ENCODE measurements at regions not wholly inside any gene's neighbourhood (a gene's known extent, or its start where the extent isn't known, plus 50 kb on each side); places are given as distances from the start of the nearest gene placed in this dataset.

GRCh38 chr2:34474646-34475045, 875.5 kb upstream of the FAM98A start:
- no peak for FAIRE-seq
- no peak for DNase-seq (ENCODE audit: extremely low spot score, insufficient read length, low read depth)

GRCh38 chr2:34447097-34447496, 848.0 kb upstream of the FAM98A start:
- no peak for FAIRE-seq

GRCh38 chr2:34423301-34423700, 824.2 kb upstream of the FAM98A start:
- FAIRE-seq, result no peak
- no peak for DNase-seq (ENCODE audit: extremely low spot score, insufficient read length, low read depth)

More at GRCh38 chr2:34447097-34447496, 848.0 kb upstream of the FAM98A start:
- no peak for DNase-seq (ENCODE audit: extremely low spot score, insufficient read length, low read depth)

GRCh38 chr2:34419856-34420255, 820.8 kb upstream of the FAM98A start:
- DNase-seq (ENCODE audit: extremely low spot score, insufficient read length, low read depth), result no peak
- no peak for FAIRE-seq

- FAIRE-seq, result no peak
Measured at GRCh38 chr2:34416856-34417255, 817.8 kb upstream of the FAM98A start.

DNA sequence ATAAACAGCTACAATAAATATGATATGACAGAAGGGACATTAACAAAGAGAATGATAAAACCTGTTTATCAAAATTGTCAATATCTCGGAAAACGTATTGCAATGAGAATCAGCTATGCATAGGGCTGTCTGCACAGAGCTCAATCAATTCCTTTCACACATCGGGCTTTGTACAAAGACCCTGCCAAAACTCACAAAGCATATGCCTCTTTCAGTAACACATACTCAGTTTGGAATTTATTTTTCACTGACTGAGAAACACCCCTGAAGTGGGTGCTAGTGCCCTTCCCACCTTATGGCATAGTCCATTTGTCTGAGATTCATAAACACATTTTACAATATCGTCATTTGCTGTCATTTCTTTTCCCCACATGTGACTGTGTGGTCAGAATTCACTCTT, 815.8 kb upstream of the FAM98A start:
- DNase-seq (ENCODE audit: extremely low spot score, insufficient read length, low read depth) (no peak), FAIRE-seq (no peak)

More at GRCh38 chr2:34416856-34417255, 817.8 kb upstream of the FAM98A start:
- no peak for DNase-seq (ENCODE audit: extremely low spot score, insufficient read length, low read depth)

GRCh38 chr2:34408100-34408499, 809.0 kb upstream of the FAM98A start:
- DNase-seq (ENCODE audit: extremely low spot score, insufficient read length, low read depth) (no peak), FAIRE-seq (no peak)

GRCh38 chr2:34403512-34403911, 804.4 kb upstream of the FAM98A start:
- no peak for FAIRE-seq
- no peak for DNase-seq (ENCODE audit: extremely low spot score, insufficient read length, low read depth)

DNA sequence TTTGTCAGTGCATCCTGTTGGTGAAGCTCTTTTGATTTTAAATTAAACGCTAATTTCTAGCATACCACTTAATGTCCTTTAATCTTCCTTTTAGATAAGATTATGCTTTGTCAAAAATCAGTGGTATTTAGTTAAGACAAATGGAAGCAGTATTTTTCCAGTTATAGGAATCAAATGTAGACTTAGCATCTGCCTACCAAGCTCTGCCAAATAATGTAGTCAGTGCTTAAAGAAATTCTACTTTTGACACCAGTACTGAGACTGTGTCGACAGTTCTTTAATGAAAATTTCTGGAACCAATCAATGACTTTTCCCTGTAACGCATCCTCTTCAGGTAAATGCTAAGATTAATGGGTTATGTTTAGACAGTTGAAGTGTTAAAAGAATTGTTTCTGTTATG, 803.3 kb upstream of the FAM98A start:
- FAIRE-seq (no peak), DNase-seq (ENCODE audit: extremely low spot score, insufficient read length, low read depth) (no peak)

DNA sequence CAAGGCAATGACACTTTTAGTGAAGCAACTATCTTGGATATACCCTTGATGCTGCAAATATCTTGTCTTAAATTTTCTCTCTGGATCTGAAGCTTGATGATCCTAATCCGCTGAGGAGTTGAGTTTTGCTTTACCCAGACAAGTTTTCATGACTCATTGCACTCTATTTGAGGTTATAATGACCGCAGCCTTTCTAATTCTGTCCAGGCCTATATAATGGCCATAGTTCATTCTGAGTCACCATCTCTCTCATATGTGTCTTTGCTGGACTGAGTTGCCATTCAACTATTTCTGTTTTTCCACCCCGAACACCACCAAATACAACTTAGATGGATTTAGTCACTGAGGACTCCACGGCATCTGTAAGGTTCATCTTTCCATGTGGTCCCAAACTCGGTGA, 802.1 kb upstream of the FAM98A start:
- FAIRE-seq, result no peak
- no peak for DNase-seq (ENCODE audit: extremely low spot score, insufficient read length, low read depth)

DNA sequence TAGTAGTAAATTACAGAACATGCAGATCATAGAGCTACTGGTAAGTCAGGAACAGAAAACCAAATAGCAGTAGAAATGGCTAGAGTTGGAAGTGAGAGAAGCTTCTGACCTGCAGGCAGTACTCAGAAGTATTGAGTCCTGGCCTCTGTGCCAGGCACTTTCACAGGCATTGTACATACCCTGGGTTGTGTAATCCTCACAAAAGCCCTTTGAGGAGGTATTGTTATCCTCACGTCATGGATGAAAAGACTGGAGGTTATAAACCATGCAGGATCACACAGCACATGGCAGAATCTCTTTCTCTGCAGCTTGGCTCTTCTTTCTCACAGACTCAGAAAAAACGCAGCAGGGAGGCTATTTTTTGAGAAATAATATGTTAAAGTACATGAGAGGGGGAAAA, 789.3 kb upstream of the FAM98A start:
- FAIRE-seq (no peak), DNase-seq (ENCODE audit: extremely low spot score, insufficient read length, low read depth) (no peak)

DNA sequence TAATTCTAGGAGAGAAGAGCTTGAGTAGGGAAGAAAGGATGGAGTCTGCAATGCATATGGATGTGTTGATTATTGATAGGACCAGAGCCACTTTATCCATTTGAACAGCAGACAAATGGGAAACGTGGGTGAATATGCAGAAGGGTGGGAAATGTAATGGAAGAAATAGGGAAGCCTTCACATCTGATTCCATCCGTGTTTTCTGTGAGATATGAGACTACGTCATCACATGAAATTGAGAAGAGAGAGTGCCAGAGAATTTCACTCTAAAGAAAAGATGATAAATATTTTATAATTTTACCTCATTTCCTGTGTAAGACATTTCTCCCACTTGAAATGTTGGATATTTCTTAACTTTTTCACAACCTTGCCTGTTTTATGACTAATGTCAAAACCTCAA, 788.4 kb upstream of the FAM98A start:
- FAIRE-seq (no peak), DNase-seq (ENCODE audit: extremely low spot score, insufficient read length, low read depth) (no peak)

- DNase-seq (ENCODE audit: extremely low spot score, insufficient read length, low read depth), result no peak
- no peak for FAIRE-seq
Measured at GRCh38 chr2:34379586-34379985, 780.5 kb upstream of the FAM98A start.

GRCh38 chr2:34373586-34374233, 774.6 kb upstream of the FAM98A start:
- FAIRE-seq, result no peak
- DNase-seq (ENCODE audit: extremely low spot score, insufficient read length, low read depth), result no peak

DNA sequence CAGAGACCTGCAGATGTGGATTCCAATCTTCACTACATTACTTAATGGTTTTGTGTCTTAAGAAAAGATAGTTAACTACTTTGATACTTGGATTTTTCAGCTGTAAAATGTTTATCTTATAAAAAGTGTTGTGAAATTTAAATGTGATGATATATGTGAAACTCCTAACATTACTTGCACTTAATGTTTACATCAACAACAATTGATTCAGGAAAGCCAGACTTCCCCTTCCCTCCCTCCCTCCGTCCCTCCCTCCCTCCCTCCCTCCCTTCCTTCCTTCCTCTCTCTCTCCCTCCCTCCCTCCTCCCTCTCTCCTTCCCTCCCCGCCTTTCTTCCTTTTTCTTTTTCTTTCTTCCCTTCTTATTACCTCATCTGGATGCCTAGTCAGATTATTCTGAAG, 773.9 kb upstream of the FAM98A start:
- FAIRE-seq (no peak), DNase-seq (ENCODE audit: extremely low spot score, insufficient read length, low read depth) (no peak)

DNA sequence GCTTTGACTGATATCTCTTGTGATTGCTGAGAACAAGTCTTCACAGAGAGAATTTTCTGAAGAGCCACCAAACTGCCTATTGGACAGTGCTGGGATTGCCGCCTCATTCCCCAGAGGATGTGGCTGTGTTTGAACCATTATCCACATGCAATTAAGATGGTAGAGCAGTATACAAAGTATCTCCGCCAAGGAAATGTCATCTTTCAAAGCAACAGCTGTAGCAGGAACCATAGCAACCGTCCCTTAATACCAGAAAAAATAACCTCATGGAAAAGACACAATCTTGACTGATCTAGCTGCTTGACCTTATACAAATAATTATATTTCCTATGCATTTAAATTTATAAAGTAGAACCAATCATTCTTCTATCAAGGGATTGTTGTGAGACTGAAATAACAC, 772.6 kb upstream of the FAM98A start:
- DNase-seq (ENCODE audit: extremely low spot score, insufficient read length, low read depth) (no peak), FAIRE-seq (no peak)

- no peak for FAIRE-seq
- no peak for DNase-seq (ENCODE audit: extremely low spot score, insufficient read length, low read depth)
Measured at GRCh38 chr2:34368304-34368703, 769.2 kb upstream of the FAM98A start.

- FAIRE-seq, result no peak
Measured at GRCh38 chr2:34365932-34366331, 766.8 kb upstream of the FAM98A start.

DNA sequence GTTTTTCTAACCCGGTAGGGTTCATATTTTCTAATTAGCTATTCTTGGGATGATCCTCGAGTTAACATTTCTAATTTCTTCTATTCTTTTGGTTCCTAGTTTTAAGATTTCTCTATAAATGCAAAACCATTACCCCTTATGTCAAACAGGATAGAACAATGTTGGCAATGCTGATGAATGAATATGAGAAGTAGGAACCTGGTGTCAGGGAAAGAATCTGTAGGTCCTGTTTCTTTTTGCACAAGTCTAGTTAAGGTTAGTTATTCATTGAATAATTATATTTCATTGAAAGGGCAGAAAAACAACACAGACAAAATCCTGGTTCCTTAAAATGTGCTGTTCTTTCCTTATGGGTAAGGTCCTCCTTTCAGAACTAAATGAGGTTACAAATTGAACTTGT, 766.4 kb upstream of the FAM98A start:
- DNase-seq (ENCODE audit: extremely low spot score, insufficient read length, low read depth) (no peak), FAIRE-seq (no peak)

More at GRCh38 chr2:34365932-34366331, 766.8 kb upstream of the FAM98A start:
- DNase-seq (ENCODE audit: extremely low spot score, insufficient read length, low read depth), result no peak

DNA sequence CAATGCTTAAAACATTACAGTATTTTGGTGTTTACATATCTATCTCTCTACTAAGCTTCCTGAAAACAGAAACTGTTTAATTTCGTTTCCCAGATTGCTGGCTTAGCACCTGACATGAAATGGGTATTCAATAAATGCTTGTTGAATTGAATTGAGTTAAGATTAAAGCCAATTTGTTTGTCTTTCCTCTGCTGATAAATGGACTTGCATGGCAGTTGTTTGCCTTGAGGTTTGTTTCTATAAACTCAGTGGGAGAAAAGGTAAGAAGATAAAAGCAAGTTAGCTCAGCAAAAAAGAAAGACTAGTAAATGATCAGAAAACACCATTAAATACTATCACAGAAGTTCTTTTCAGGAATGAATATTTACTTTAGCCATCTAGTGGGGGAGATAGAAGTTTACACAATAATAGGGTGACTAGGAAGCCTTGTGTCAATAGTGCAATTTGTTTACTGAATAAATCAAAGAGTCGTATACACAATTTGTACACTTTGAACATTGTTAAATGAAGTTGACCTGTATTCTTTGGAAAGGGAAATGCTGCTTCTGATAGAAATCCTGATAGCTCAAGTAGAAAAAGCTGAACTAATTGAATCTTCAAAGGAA, 754.5 kb upstream of the FAM98A start:
- DNase-seq (ENCODE audit: extremely low spot score, insufficient read length, low read depth), result no peak

DNA sequence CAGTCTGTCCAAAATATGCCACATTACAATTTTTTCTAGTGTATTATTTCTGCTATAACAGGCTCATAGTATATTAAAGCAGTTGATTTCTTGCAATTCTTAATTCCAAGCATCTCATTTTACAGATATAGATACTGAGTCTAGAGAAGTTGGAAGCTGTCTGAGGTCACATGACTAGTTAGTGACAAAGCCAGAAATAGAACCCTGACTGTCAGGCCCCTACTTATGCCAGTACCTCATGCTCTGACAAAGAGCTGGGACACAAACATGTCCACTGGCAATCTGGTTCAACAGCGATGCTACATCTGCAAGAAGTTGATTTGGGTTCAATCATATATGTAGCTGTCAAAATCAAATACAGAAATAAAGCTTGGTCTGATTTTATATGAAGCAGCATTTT, 750.4 kb upstream of the FAM98A start:
- FAIRE-seq (no peak), DNase-seq (ENCODE audit: extremely low spot score, insufficient read length, low read depth) (no peak)

More for the DNA sequence above, 754.5 kb upstream of the FAM98A start:
- no peak for FAIRE-seq

DNA sequence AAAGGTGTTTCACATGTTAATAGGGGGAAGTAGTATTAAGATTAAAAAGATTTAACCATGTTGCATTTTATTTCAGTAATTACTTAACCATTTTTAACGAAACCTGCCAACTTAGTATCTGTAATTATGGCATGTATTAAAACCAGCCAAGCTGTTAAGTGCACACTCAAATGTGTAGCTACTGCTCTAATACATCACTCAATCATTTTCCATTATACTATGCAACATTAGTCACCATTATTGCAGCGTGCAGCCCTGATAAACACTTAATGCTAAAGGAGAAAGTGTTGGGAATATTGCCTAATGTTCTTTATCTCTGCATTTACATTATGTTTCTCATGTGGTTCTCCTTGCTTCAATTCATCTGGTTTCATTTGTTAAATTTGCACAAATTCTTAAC, 745.9 kb upstream of the FAM98A start:
- DNase-seq (ENCODE audit: extremely low spot score, insufficient read length, low read depth) (no peak), FAIRE-seq (no peak)
